Right lobe of liver (tissue), 6 donors: ENCODE measurements at regions not wholly inside any gene's neighbourhood (a gene's known extent, or its start where the extent isn't known, plus 50 kb on each side); places are given as distances from the start of the nearest gene placed in this dataset.

Experiments
- ATAC-seq, 4 donors: fragments of 200-7000 bp; cut with Tn5 transposase; one replicate each; pipeline ENCODE4 v1.9.1; 2020; ENCODE audit warnings: mild to moderate bottlenecking in 4 of 4, moderate library complexity in 4 of 4
- DNase-seq, 3 donors: peaks; one replicate each; pipeline ENCODE4 v3.0.0-alpha.2; 2020
- H3K27ac ChIP-seq, 3 donors: fragments of 200-600 bp; one replicate each; pipeline ENCODE4 v1.8.0; 2022
- H3K27me3 ChIP-seq, 2 donors: fragments of 200-600 bp; one replicate each; pipeline ENCODE4 v1.8.0; 2022
- H3K36me3 ChIP-seq, 4 donors: fragments of 200-600 bp; sonication (generic) in 1 of 4; one replicate each; pipeline versions ENCODE4 v1.5.1 to v1.8.0; 2017 to 2022; ENCODE audit warnings: control low read depth in 1 of 4
- H3K4me1 ChIP-seq, 4 donors: fragments of 200-600 bp; sonication (generic) in 1 of 4; one replicate each; pipeline versions ENCODE4 v1.5.1 to v1.8.0; 2017 to 2022; ENCODE audit warnings: control low read depth in 1 of 4
- H3K4me3 ChIP-seq, 3 donors: fragments of 200-600 bp; one replicate each; pipeline ENCODE4 v1.8.0; 2022
- H3K9me3 ChIP-seq, 4 donors: fragments of 200-600 bp; sonication (generic) in 1 of 4; one replicate each; pipeline versions ENCODE4 v1.5.1 to v1.8.0; 2017 to 2022; ENCODE audit warnings: control low read depth in 1 of 4
- CTCF ChIP-seq, 4 donors: fragments of 200-600 bp in 3 of 4; fragments of 450-650 bp in 1 of 4; IDR thresholded peaks; one replicate each; pipeline versions ENCODE4 v1.5.1 to v1.8.0; 2016 to 2022; ENCODE audit warnings: antibody characterized with exemption in 4 of 4, mild to moderate bottlenecking in 2 of 4
- POLR2A ChIP-seq: fragments of 450-650 bp; IDR thresholded peaks from one replicate; pipeline ENCODE4 v1.6.1; 2017; ENCODE audit warnings: antibody characterized with exemption, mild to moderate bottlenecking
- WGBS: methylation state at CpG from one replicate; pipeline ENCODE4 v1.1.6; 2018; ENCODE audit warnings: low coverage, low lambda C conversion rate; ENCODE audit not compliant: insufficient coverage; ENCODE audit errors: missing lambda C conversion rate; 5-methylcytosine and 5-hydroxymethylcytosine counted together
- intact Hi-C, 2 donors: fragments of 100-400 bp; cut with DNase I; formaldehyde crosslinking; loops; one replicate each; pipeline versions ENCODE4 v1.11.2 to v1.14.1; 2022
- donor health status: DM: no; HTN: yes; CAD: no.
- donor health status: DM: no; HTN: no; CAD: no.
- donor health status: DM: no; HTN: no; CAD: no.
- donor health status: DM: no; HTN: yes; CAD: no.
- donor health status: DM: no; HTN: yes; CAD: no.

DNA sequence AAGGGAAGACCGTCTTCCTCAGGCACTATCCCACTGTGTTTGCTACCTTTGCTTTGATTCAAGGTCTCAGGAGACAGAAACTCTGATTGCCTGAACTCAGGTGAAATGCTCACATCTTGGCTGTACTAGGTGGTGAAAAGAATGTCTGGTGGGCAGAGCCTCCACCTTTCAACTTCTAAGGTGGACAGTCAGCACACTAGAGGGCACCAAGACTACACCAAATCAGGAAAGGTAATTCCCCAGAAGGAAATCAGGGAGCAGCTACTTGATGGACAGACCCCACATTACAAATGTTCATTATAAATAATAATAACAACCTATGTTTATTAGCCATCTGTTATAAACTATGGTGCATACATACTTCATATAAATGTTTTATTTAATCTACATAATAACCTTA, 220.9 kb downstream of the ATG4C start:
- Histone ChIP-seq H3K27me3 (no peaks in the 10 kb centered on the region), H3K36me3 (no peaks in the 10 kb centered on the region), H3K27ac (no peak overlapping the region), H3K9me3 (no peaks in the 10 kb centered on the region), H3K4me1 (peaks cover 0 to 7% (median 0%) of the 10 kb centered on the region in 4 donors), H3K4me3 (no peak overlapping the region)
- peak; percentile 42 to 71 (median 59) for ATAC-seq
- intact Hi-C loops = no loop called here
- TF ChIP-seq CTCF (IDR thresholded peaks at IDR 0.05) = peak; percentile 15 to 57 (median 35)
- TF ChIP-seq POLR2A = no peak
- no peak for DNase-seq
- WGBS = 75% methylated on average over 1 of the region's 1 CpG

- H3K36me3 ChIP-seq = no peaks in the 10 kb centered on the region
- intact Hi-C loops = no loop called here
- no peak for ATAC-seq
- H3K4me1 ChIP-seq = peaks cover 0 to under 1% (median 0%) of the 10 kb centered on the region in 4 donors
- no peaks in the 10 kb centered on the region for H3K9me3 ChIP-seq
- no peak for DNase-seq
- 80% methylated on average over 3 of the region's 3 CpGs for WGBS
- no peak overlapping the region for H3K27ac ChIP-seq
- TF ChIP-seq CTCF (IDR thresholded peaks at IDR 0.05) = no peak
- TF ChIP-seq POLR2A = no peak
- H3K4me3 ChIP-seq = no peak overlapping the region
- no peaks in the 10 kb centered on the region for H3K27me3 ChIP-seq
These were observed 221.9 kb downstream of the ATG4C start for GRCh38 chr1:63005812-63006211.

DNA sequence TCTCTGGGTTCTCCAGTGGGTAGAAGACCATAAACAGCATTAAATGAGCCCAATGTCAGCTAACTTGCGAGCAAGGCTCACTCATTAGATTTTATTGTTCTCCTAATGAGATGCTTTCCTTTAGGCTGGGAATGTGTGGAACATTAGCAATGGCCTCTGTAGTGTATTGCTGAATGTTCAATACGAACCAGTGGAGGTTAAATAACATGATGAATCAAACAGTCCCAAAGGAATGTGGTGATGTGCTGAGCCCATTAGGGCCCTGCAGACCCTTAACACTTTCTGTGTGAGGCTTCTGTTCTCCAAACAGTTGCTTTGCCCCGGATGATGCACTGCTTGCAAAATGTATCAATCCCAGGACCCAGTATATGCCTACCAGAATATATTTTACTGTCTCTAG, 225.5 kb downstream of the ATG4C start:
- Histone ChIP-seq H3K4me1 (peaks cover 0 to 9% (median 0%) of the 10 kb centered on the region in 4 donors), H3K36me3 (no peaks in the 10 kb centered on the region), H3K9me3 (no peaks in the 10 kb centered on the region), H3K27me3 (no peaks in the 10 kb centered on the region), H3K27ac (no peak overlapping the region), H3K4me3 (no peak overlapping the region)
- WGBS = 81% methylated on average over 3 of the region's 3 CpGs
- ATAC-seq (no peak), DNase-seq (no peak)
- no peak for TF ChIP-seq POLR2A
- intact Hi-C loops = no loop called here

DNA sequence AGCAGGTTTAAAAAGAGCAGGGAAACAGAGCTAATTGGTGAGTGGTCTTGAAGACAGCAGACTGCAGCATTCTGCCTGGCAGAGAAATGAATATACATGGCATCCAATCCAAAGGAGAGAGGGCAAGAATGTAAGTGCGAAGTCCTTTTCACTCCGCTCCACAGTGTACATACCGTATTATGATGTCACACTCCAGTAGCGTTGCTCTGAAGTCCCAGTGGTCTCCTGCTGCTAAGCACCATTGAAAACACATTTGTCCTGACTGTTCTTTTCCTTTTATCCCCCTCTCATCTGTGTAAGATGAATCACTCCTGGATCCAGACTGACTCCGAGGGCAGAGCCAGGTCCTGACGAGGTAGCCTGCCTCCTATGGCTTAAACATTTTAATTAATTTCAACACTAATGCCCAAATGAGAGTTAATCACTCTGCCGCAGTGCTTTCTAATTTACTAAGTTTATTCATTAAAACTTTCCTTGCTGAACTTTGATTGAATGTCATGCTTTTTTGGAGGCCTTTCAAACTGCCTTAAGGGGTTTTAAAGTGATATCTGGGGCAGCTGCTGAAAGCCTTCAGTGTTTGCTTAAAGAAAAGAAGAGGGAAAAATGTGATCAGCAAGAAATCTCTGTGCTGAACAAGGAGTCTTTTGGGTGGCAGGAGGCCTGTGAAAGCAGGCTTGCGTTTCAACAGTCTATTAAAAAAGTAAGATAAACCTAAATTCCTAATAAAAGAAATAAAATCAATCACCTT, 227.2 kb downstream of the ATG4C start:
- TF ChIP-seq CTCF (IDR thresholded peaks at IDR 0.05) (no peak), POLR2A (no peak)
- no peaks in the 10 kb centered on the region for H3K36me3 ChIP-seq
- H3K4me1 ChIP-seq = peaks cover 0 to 20% (median 0%) of the 10 kb centered on the region in 4 donors
- peak overlapping the region in 1 of 3 donors; percentile 79 for H3K27ac ChIP-seq
- no peaks in the 10 kb centered on the region for H3K9me3 ChIP-seq
- no peak for ATAC-seq
- intact Hi-C loops = no loop called here
- H3K27me3 ChIP-seq = no peaks in the 10 kb centered on the region
- no peak for DNase-seq
- WGBS = 86% methylated on average over 8 of the region's 8 CpGs
- H3K4me3 ChIP-seq = no peak overlapping the region

DNA sequence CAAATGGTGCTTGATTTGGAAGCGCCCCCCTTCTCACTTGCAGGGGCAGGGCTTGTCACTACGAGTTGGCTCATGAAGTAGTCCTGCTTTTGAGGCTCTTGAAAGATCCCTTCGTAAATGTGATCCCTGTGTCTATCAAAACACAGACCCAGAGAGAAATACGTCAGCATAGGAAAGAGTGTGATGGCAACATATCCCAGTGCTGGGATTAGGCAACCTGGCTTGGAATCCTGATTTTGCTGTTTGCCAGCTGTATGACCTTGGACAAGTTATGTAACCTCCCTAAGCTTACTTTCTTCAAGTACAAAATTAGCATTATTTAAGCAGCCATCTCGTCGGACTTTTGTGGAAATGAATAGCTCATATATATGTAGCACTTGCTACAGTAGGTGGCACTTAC, 228.4 kb downstream of the ATG4C start:
- TF ChIP-seq POLR2A = no peak
- TF ChIP-seq CTCF (IDR thresholded peaks at IDR 0.05) = no peak
- peaks cover 0 to 26% (median 0%) of the 10 kb centered on the region in 4 donors for H3K4me1 ChIP-seq
- peak overlapping the region in 1 of 3 donors; percentile 79 for H3K27ac ChIP-seq
- no peaks in the 10 kb centered on the region for H3K9me3 ChIP-seq
- intact Hi-C loops = no loop called here
- DNase-seq (peak in 1 of 3 donors; percentile 55), ATAC-seq (peak; percentile 74 to 81 (median 80))
- H3K4me3 ChIP-seq = peak overlapping the region in 1 of 3 donors; percentile 5
- no peaks in the 10 kb centered on the region for H3K27me3 ChIP-seq
- no peaks in the 10 kb centered on the region for H3K36me3 ChIP-seq
- 37% methylated on average over 6 of the region's 6 CpGs for WGBS
